CD4-positive, CD25-positive, alpha-beta regulatory T cell (primary cell): ENCODE measurements at regions not wholly inside any gene's neighbourhood (a gene's known extent, or its start where the extent isn't known, plus 50 kb on each side); places are given as distances from the start of the nearest gene placed in this dataset.

ENCODE experiments used
- ATAC-seq, 2 donors: fragments of 150-1000 bp; cut with Tn5 transposase; one replicate each; pipeline ENCODE4 v1.10.0; 2021; ENCODE audit warnings: low read depth in 2 of 2, moderate number of reproducible peaks in 2 of 2, moderate library complexity in 1 of 2
- DNase-seq, 3 donors: peaks; one replicate each; pipeline versions ENCODE4 v3.0.0 to v3.0.0-alpha.2; 2012 to 2022; ENCODE audit warnings: mixed read lengths in 1 of 3
- H3K27ac ChIP-seq: one replicate; pipeline ENCODE4 v1.7.0; 2013; ENCODE audit warnings: mild to moderate bottlenecking, low read length; ENCODE audit not compliant: insufficient read depth, poor library complexity, severe bottlenecking
- H3K27me3 ChIP-seq: one replicate; pipeline ENCODE4 v1.7.0; 2013; ENCODE audit warnings: low read length; ENCODE audit not compliant: control insufficient read depth, insufficient read depth
- H3K36me3 ChIP-seq: one replicate; pipeline ENCODE4 v1.7.0; 2013; ENCODE audit warnings: mild to moderate bottlenecking, low read length, moderate library complexity; ENCODE audit not compliant: control insufficient read depth, insufficient read depth
- H3K4me1 ChIP-seq: 2 replicates; pipeline ENCODE4 v1.7.0; 2013; ENCODE audit warnings: mild to moderate bottlenecking, low read length; ENCODE audit not compliant: insufficient read depth, control insufficient read depth, poor library complexity, severe bottlenecking
- H3K4me3 ChIP-seq: one replicate; pipeline ENCODE4 v1.7.0; 2013; ENCODE audit warnings: low read depth, mild to moderate bottlenecking, low read length, moderate library complexity
- H3K9me3 ChIP-seq, 2 experiments: 1 replicate in 1 of 2; 2 replicates in 1 of 2; pipeline ENCODE4 v1.7.0; 2013; ENCODE audit warnings: low read length in 2 of 2, mild to moderate bottlenecking in 1 of 2, moderate library complexity in 1 of 2; ENCODE audit not compliant: control insufficient read depth in 2 of 2
- H3K27ac Mint-ChIP-seq, 3 donors: one replicate each; pipeline ENCODE4 v1.8.0; 2020 to 2022; ENCODE audit warnings: mild to moderate bottlenecking in 3 of 3, mixed read lengths in 3 of 3, moderate library complexity in 2 of 3
- H3K27me3 Mint-ChIP-seq: one replicate; pipeline ENCODE4 v1.8.0; 2022; ENCODE audit warnings: mild to moderate bottlenecking, mixed read lengths
- H3K36me3 Mint-ChIP-seq: one replicate; pipeline ENCODE4 v1.8.0; 2020; ENCODE audit warnings: mixed read lengths
- H3K4me1 Mint-ChIP-seq, 4 donors: one replicate each; pipeline ENCODE4 v1.8.0; 2020 to 2022; ENCODE audit warnings: mixed read lengths in 4 of 4, mild to moderate bottlenecking in 1 of 4
- H3K4me3 Mint-ChIP-seq, 4 donors: one replicate each; pipeline ENCODE4 v1.8.0; 2020 to 2022; ENCODE audit warnings: mild to moderate bottlenecking in 4 of 4, mixed read lengths in 4 of 4, moderate library complexity in 3 of 4
- H3K9me3 Mint-ChIP-seq, 7 donors: one replicate each; pipeline ENCODE4 v1.8.0; 2020 to 2022; ENCODE audit warnings: mixed read lengths in 7 of 7, mild to moderate bottlenecking in 3 of 7, moderate library complexity in 2 of 7

DNA sequence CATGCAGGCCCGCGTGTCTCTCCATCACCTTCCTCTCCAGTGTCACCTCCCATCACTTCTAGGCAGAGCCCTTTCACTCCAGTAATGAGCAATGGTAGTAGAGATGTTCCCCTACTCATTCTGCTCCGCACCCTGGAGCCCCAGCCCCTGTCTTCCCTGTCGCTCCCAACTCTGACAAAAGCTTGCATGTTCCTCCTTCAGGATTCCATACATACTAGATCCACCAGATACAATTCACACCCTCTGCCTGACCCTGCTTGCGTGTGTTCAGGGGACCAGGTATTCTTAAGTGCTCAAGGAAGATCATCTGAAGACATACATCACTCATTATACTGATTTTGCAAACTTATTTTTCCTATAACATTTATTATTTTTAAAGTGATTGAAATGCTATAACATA lies 222.7 kb downstream of the SNX19 start:
- Histone ChIP-seq H3K27me3 (no peaks in the 10 kb centered on the region), H3K36me3 (no peaks in the 10 kb centered on the region), H3K9me3 (no peaks in the 10 kb centered on the region), H3K4me3 (no peak overlapping the region), H3K4me1 (no peaks in the 10 kb centered on the region), H3K27ac (no peak overlapping the region)
- no peaks in the 10 kb centered on the region for H3K27me3 Mint-ChIP-seq
- ATAC-seq, result no peak
- no peaks in the 10 kb centered on the region for H3K4me1 Mint-ChIP-seq
- H3K27ac Mint-ChIP-seq, result no peak overlapping the region
- no peak overlapping the region for H3K4me3 Mint-ChIP-seq
- H3K36me3 Mint-ChIP-seq, result no peaks in the 10 kb centered on the region
- DNase-seq, result no peak
- peaks cover 0 to 3% (median 0%) of the 10 kb centered on the region in 7 donors for H3K9me3 Mint-ChIP-seq

DNA sequence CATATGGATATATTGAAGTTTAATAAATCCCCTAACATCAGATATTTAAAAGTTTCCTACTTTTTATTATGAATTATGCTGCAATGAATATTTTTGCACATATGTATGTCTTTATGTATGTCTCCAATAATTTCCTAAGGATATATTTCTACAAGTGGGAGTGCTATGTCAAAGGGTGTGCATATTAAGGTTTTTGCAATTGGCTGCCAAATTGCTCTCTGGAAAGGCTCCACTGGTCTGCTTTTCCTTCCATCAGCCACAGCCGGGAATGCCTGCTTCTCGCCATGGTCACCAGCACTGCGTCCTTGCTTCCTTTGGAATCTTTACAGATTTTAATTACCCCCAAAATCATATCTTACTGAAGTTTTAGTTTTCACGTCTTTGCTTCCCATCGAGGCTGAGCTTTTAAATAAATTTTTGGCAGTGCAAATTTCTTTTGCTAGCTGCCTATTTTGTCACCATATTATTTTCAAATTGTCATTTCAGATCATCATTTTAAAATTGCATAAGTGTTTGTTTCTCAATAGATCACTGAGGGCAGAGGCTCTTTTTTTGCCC lies 221.7 kb downstream of the SNX19 start:
- no peak overlapping the region for H3K4me3 Mint-ChIP-seq
- no peak for ATAC-seq

DNA sequence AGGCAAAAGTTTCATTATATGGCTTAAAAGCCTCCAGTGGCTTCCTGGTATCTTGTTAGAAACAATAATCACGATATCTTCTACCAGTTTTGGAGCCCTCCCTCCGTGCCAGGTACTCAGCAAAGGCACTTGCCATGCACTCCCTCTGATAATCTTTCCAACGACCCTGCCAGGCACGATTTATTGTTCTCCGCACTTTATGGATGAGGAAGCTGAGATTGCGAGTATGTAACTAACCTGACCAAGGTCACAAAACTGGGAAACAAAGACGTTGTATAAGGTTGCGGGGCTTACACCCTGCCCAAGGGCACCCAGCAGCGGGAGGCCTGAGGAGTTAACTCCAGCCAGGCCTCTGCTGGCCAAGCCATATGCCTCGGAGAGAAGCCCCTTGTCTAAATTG lies 218.1 kb downstream of the SNX19 start:
- H3K36me3 Mint-ChIP-seq, result no peaks in the 10 kb centered on the region
- H3K4me3 Mint-ChIP-seq, result no peak overlapping the region
- H3K27me3 Mint-ChIP-seq, result no peaks in the 10 kb centered on the region
- Histone ChIP-seq H3K27me3 (no peaks in the 10 kb centered on the region), H3K4me1 (no peaks in the 10 kb centered on the region), H3K9me3 (no peaks in the 10 kb centered on the region), H3K27ac (no peak overlapping the region), H3K36me3 (no peaks in the 10 kb centered on the region), H3K4me3 (no peak overlapping the region)
- no peaks in the 10 kb centered on the region for H3K4me1 Mint-ChIP-seq
- peaks cover 0 to 2% (median 0%) of the 10 kb centered on the region in 7 donors for H3K9me3 Mint-ChIP-seq
- DNase-seq (no peak), ATAC-seq (no peak)
- no peak overlapping the region for H3K27ac Mint-ChIP-seq

More for the DNA sequence above, 221.7 kb downstream of the SNX19 start:
- no peaks in the 10 kb centered on the region for H3K27me3 ChIP-seq
- Mint-ChIP-seq H3K36me3 (no peaks in the 10 kb centered on the region), H3K9me3 (peaks cover 0 to 2% (median 0%) of the 10 kb centered on the region in 7 donors), H3K27me3 (no peaks in the 10 kb centered on the region), H3K27ac (no peak overlapping the region), H3K4me1 (no peaks in the 10 kb centered on the region)
- H3K27ac ChIP-seq, result no peak overlapping the region
- H3K4me1 ChIP-seq, result no peaks in the 10 kb centered on the region
- no peak for DNase-seq
- no peak overlapping the region for H3K4me3 ChIP-seq
- no peaks in the 10 kb centered on the region for H3K9me3 ChIP-seq
- no peaks in the 10 kb centered on the region for H3K36me3 ChIP-seq

DNA sequence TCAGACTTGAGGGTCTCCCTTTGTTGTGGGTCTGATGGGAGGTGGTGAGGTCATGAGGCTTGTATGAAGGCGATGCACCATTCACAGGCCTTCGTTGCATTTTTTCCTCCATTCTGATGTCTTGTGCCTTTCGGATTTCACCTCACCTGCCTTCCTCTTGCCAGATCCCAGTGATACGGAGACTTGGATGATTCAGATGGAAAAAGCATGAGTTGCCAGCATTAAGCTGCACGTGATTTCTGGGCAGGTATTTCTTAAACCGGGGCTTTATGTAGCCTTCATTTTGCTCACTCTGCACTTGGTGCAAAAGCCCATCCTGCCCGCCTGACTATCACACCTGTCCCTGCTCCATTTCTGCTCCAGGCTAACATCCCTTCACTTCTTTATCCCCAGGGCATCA lies 216.7 kb downstream of the SNX19 start:
- Mint-ChIP-seq H3K27ac (no peak overlapping the region), H3K27me3 (no peaks in the 10 kb centered on the region), H3K4me3 (no peak overlapping the region), H3K9me3 (peaks cover 0 to 3% (median 0%) of the 10 kb centered on the region in 7 donors), H3K36me3 (no peaks in the 10 kb centered on the region), H3K4me1 (no peaks in the 10 kb centered on the region)
- Histone ChIP-seq H3K27ac (no peak overlapping the region), H3K4me1 (no peaks in the 10 kb centered on the region), H3K4me3 (no peak overlapping the region), H3K36me3 (no peaks in the 10 kb centered on the region), H3K9me3 (no peaks in the 10 kb centered on the region), H3K27me3 (no peaks in the 10 kb centered on the region)
- DNase-seq (no peak), ATAC-seq (no peak)

DNA sequence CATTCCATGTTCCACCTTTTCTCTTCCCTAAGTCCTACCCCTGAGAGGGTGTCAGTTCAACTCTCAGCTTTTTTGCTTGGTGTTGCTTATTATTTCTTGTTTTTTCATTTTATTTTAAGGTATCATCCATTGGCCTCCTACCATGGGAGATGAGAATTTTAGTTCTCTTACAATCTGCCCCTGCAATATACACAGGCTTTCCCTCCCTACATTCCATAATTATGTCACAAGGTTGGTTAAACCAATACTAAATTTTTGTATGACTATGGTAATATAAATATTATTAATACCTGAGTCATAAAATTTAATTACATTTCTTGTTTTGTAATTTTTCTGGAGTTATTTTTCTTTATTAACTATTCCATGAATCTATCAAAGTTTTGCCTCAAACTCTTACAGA lies 216.2 kb downstream of the SNX19 start:
- Histone ChIP-seq H3K27ac (no peak overlapping the region), H3K4me1 (no peaks in the 10 kb centered on the region), H3K27me3 (no peaks in the 10 kb centered on the region), H3K9me3 (no peaks in the 10 kb centered on the region), H3K36me3 (no peaks in the 10 kb centered on the region), H3K4me3 (no peak overlapping the region)
- peaks cover 0 to 3% (median 0%) of the 10 kb centered on the region in 7 donors for H3K9me3 Mint-ChIP-seq
- no peaks in the 10 kb centered on the region for H3K27me3 Mint-ChIP-seq
- no peak for DNase-seq
- no peak overlapping the region for H3K27ac Mint-ChIP-seq
- H3K36me3 Mint-ChIP-seq, result no peaks in the 10 kb centered on the region
- H3K4me1 Mint-ChIP-seq, result no peaks in the 10 kb centered on the region
- no peak overlapping the region for H3K4me3 Mint-ChIP-seq
- ATAC-seq, result no peak

DNA sequence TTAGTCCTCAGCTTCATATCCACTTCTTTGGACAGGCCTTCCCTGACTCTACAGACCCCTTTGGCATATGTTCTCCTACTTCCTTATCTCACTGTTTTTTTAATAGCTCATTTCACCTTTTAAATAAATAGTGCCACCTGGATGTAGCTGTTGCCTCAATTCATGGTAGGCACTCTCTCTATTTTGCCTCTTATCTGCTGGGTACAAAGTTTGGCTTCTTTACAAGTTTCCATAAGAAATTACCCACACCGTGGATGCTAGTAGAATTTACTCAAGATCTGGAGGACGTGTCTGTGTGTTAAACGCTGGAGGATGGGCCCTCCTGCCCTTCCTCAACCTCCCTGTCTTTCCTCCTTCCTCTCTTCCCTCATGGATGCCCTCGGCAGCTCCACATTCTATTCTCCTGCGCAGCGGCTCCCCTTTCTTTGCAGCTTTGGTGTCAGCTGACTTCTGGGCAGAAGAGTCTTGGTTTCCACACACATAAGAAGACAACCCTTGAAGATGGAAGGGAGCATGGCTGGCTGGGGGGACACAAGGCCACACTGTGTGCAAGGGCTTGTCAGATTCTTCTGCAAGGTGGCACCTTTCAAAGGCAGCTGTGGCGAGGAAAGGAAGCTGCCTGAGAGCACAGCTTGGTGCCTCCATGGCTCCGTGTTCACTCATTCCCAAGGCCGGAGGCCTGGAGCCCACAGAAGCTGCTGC lies 212.6 kb downstream of the SNX19 start:
- no peak overlapping the region for H3K27ac ChIP-seq
- no peak overlapping the region for H3K4me3 ChIP-seq
- Mint-ChIP-seq H3K4me3 (no peak overlapping the region), H3K36me3 (no peaks in the 10 kb centered on the region), H3K27ac (no peak overlapping the region), H3K4me1 (no peaks in the 10 kb centered on the region), H3K9me3 (peaks cover 0 to 4% (median 0%) of the 10 kb centered on the region in 7 donors), H3K27me3 (peaks cover 4% of the 10 kb centered on the region)
- no peak for ATAC-seq
- H3K27me3 ChIP-seq, result no peaks in the 10 kb centered on the region
- H3K9me3 ChIP-seq, result no peaks in the 10 kb centered on the region
- H3K4me1 ChIP-seq, result no peaks in the 10 kb centered on the region
- no peak for DNase-seq
- H3K36me3 ChIP-seq, result no peaks in the 10 kb centered on the region

DNA sequence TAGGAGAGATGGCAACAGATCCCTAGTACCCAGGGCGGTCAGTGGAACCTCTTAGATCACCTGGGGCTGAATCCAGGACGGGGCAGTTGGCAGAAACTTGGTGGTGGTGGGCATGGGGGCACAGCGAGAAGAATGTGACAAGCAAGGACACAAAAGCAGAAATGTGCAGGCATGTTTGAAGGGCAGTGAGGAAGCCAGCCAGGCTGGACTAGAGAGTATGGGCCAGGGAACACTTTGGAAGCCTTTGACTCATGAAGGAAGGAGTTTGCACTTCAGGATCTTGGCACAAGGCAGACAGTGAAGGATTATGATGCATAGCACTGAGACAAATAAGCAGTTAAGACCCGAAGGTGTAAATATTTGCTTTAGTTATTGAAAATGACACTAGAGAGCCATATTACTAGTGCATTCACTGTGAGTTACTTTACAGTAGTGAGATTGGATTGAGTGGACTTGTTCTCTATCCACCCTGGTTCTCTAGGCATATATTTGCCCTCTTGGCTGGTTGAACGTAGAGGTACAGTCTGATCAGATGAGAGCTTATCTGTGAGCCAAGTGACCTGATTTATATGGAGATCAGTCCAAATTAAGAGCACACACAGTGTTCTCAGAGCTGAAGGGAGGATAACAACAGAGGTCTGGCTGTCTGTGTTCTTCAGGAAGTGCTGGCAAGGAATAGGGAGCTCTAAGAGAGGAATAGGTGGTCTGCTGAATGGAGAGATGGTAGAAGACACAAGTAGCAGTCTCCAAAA lies 210.4 kb downstream of the SNX19 start:
- no peak overlapping the region for H3K4me3 Mint-ChIP-seq
- Histone ChIP-seq H3K4me3 (no peak overlapping the region), H3K4me1 (no peaks in the 10 kb centered on the region), H3K36me3 (no peaks in the 10 kb centered on the region), H3K27ac (no peak overlapping the region), H3K27me3 (no peaks in the 10 kb centered on the region), H3K9me3 (no peaks in the 10 kb centered on the region)
- no peak overlapping the region for H3K27ac Mint-ChIP-seq
- peaks cover 0 to 6% (median 0%) of the 10 kb centered on the region in 7 donors for H3K9me3 Mint-ChIP-seq
- H3K27me3 Mint-ChIP-seq, result peaks cover 4% of the 10 kb centered on the region
- DNase-seq (no peak), ATAC-seq (no peak)
- no peaks in the 10 kb centered on the region for H3K36me3 Mint-ChIP-seq
- no peaks in the 10 kb centered on the region for H3K4me1 Mint-ChIP-seq
